ENCODE measurements at regions not wholly inside any gene's neighbourhood (a gene's known extent, or its start where the extent isn't known, plus 50 kb on each side); places are given as distances from the start of the nearest gene placed in this dataset.

- no peaks in the 10 kb centered on the region for H3K36me3 ChIP-seq
- H3K4me3 ChIP-seq: no peak overlapping the region
- no peaks in the 10 kb centered on the region for H3K4me1 ChIP-seq
- intact Hi-C loops (cut with DNase I; ENCODE audit: low total_unique reads): no loop called here
- DNase-seq: no peak
- H3K27ac ChIP-seq: no peak overlapping the region
- no peaks in the 10 kb centered on the region for H3K9me3 ChIP-seq
- no peaks in the 10 kb centered on the region for H3K27me3 ChIP-seq
- TF ChIP-seq, protein P1, sequence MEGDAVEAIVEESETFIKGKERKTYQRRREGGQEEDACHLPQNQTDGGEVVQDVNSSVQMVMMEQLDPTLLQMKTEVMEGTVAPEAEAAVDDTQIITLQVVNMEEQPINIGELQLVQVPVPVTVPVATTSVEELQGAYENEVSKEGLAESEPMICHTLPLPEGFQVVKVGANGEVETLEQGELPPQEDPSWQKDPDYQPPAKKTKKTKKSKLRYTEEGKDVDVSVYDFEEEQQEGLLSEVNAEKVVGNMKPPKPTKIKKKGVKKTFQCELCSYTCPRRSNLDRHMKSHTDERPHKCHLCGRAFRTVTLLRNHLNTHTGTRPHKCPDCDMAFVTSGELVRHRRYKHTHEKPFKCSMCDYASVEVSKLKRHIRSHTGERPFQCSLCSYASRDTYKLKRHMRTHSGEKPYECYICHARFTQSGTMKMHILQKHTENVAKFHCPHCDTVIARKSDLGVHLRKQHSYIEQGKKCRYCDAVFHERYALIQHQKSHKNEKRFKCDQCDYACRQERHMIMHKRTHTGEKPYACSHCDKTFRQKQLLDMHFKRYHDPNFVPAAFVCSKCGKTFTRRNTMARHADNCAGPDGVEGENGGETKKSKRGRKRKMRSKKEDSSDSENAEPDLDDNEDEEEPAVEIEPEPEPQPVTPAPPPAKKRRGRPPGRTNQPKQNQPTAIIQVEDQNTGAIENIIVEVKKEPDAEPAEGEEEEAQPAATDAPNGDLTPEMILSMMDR (IDR thresholded peaks at IDR 0.05): no peak
Measured at GRCh38 chr4:24650849-24651640, 66.7 kb upstream of the DHX15 start.

GRCh38 chr4:24655326-24655725, 71.0 kb upstream of the DHX15 start:
- H3K27me3 ChIP-seq: no peaks in the 10 kb centered on the region
- H3K4me3 ChIP-seq: no peak overlapping the region
- intact Hi-C loops (cut with DNase I; ENCODE audit: low total_unique reads): no loop called here
- H3K9me3 ChIP-seq: no peaks in the 10 kb centered on the region
- peaks cover 0 to 4% (median 0%) of the 10 kb centered on the region in 4 donors for H3K4me1 ChIP-seq
- H3K27ac ChIP-seq: no peak overlapping the region
- H3K36me3 ChIP-seq: no peaks in the 10 kb centered on the region
- no peak for DNase-seq
- TF ChIP-seq, protein P1 (IDR thresholded peaks at IDR 0.05): no peak

GRCh38 chr4:24655971-24656370, 71.6 kb upstream of the DHX15 start:
- peaks cover 0 to 4% (median 0%) of the 10 kb centered on the region in 4 donors for H3K4me1 ChIP-seq

DNA sequence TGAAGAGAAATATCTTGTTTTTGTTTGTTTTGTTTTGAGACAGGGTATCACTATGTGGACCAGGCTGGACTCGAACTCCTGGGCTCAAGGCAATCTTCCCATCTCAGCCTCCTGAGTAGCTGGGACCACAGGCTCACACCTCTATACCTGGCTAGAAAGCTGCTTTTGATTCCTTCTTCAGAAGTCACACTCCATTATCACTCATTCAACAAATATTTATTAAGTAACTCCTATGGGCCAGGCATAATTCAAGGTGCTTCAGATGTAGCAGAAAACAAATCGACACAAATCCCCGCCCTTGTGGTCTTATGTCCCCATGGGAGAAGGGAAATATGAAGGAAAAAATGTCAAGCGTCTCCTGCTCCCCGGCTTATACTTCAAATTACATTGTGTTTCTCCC, 72.6 kb upstream of the DHX15 start:
- intact Hi-C loops (cut with DNase I; ENCODE audit: low total_unique reads): no loop called here
- no peak for DNase-seq
- Histone ChIP-seq H3K27me3 (no peaks in the 10 kb centered on the region), H3K27ac (no peak overlapping the region), H3K4me3 (no peak overlapping the region), H3K4me1 (peaks cover 0 to 4% (median 0%) of the 10 kb centered on the region in 4 donors), H3K36me3 (no peaks in the 10 kb centered on the region), H3K9me3 (no peaks in the 10 kb centered on the region)
- TF ChIP-seq, protein P1 (IDR thresholded peaks at IDR 0.05): no peak

More at GRCh38 chr4:24655971-24656370, 71.6 kb upstream of the DHX15 start:
- H3K27me3 ChIP-seq: no peaks in the 10 kb centered on the region
- intact Hi-C loops (cut with DNase I; ENCODE audit: low total_unique reads): no loop called here
- no peak overlapping the region for H3K27ac ChIP-seq
- no peak overlapping the region for H3K4me3 ChIP-seq
- H3K36me3 ChIP-seq: no peaks in the 10 kb centered on the region
- no peak for DNase-seq
- TF ChIP-seq, protein P1 (IDR thresholded peaks at IDR 0.05): no peak
- H3K9me3 ChIP-seq: no peaks in the 10 kb centered on the region

GRCh38 chr4:24657768-24658617, 73.6 kb upstream of the DHX15 start:
- Histone ChIP-seq H3K27ac (no peak overlapping the region), H3K27me3 (no peaks in the 10 kb centered on the region), H3K9me3 (no peaks in the 10 kb centered on the region), H3K4me3 (no peak overlapping the region), H3K36me3 (no peaks in the 10 kb centered on the region), H3K4me1 (peaks cover 0 to 4% (median 0%) of the 10 kb centered on the region in 4 donors)
- intact Hi-C loops (cut with DNase I; ENCODE audit: low total_unique reads): no loop called here
- TF ChIP-seq, protein P1 (IDR thresholded peaks at IDR 0.05): no peak
- DNase-seq: no peak

Measured in tibial artery (tissue), 4 donors.